ENCODE measurements at regions not wholly inside any gene's neighbourhood (a gene's known extent, or its start where the extent isn't known, plus 50 kb on each side); places are given as distances from the start of the nearest gene placed in this dataset.
"Not testable (repeated sequence)": the region's sequence is repeated elsewhere in the genome, so short reads cannot be mapped to it uniquely, and the experiment has no call there.

DNA sequence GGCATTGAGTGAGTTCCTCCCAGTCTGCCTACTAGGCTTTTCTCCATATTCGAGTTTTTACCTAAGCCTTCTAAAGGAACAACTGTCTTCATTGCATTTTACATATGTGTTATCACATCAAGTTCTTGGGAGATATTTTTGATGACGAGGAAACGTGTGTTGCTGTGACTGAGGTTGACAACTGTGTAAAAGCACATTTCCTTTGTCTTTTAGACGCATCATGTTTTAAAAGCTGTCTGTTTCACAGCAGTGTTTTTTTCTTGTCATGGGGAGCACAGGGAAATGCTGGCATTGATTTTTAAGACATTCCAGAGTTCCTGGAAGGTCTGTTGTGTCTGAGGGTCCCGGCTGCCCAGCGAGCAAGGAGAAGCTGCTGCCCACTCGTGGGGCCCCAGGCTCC, 381.8 kb downstream of the DCDC2C start:
- Mint-ChIP-seq H3K9me3 (peaks cover 2 to 44% (median 13%) of the 10 kb centered on the region in 9 donors), H3K4me3 (no peak overlapping the region), H3K36me3 (peaks cover 0 to 4% (median 0%) of the 10 kb centered on the region in 3 donors), H3K27ac (no peak overlapping the region), H3K27me3 (peaks cover 0 to 18% (median 2%) of the 10 kb centered on the region in 5 donors), H3K4me1 (no peaks in the 10 kb centered on the region)
- no peak for ATAC-seq
- no peak for DNase-seq
- POLR2A ChIA-PET: no interaction called here

DNA sequence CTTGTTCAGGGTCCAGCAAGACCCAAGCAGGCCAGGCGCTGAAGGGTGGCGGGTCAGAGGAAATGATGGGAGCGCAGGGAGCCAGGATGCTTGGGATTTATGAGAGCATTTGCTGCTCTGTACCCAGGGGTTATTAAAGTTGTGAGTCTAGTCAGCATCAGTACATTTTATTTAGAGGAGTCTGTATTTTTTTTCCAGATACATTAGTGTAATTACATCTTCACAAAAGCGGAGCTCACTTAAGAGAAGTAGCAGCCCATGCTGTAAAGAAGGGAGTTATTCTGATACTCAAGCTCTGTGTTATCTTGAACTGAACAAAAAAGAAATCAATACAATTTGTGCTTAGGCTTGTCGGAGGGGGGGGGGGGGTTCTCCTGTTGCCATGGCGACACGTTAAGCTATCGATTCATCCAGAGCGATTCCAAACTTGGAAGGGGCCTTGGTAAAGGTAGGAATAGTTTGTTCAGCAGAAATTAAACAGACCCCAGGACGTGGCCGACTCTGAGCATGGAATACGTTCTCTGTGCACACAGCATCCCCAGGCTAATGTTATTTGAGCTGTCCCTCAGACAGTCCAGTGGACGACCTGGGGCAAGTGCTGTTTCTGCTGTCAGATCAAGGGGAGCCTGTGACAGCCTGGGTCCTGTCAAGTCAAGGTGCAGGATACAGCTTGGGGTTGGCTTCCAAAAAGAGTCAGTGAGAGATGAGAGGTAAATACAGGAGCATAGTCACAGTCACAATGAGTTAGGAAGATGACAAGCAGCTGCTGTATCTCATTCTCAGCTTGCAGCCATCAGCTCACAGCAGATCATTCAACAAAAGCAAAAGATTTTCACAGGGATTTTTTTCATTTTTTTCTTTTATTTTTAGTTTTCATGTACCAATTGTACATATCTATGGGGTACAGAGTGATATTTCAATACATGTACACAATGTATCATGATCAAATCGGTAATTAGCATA, 387.6 kb downstream of the DCDC2C start:
- Mint-ChIP-seq H3K9me3 (peaks cover 0 to 26% (median 5%) of the 10 kb centered on the region in 9 donors), H3K4me1 (no peaks in the 10 kb centered on the region), H3K36me3 (no peaks in the 10 kb centered on the region), H3K27me3 (peaks cover 0 to 2% (median 0%) of the 10 kb centered on the region in 5 donors), H3K4me3 (no peak overlapping the region), H3K27ac (no peak overlapping the region)
- POLR2A ChIA-PET: no interaction called here
- DNase-seq: no peak
- ATAC-seq: no peak

DNA sequence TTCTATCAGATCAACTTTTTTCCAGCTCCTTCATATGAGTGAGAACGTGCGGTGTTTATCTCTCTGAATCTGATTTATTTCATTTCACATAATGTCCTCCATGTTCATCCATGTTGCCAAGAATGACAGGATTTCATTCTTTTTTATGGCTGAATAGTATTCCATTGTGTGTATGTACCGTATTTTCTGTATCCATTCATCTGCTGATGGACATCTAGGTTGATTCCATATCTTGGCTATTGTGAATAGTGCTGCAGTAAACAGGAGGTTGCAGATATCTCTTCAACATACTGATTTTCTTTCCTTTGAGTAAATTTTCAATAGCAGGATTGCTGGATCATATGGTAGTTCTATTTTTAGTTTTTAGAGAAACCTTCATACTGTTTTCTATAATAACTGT, 388.5 kb downstream of the DCDC2C start:
- H3K4me3 Mint-ChIP-seq: no peak overlapping the region
- DNase-seq: no peak
- no peaks in the 10 kb centered on the region for H3K36me3 Mint-ChIP-seq
- peaks cover 0 to 2% (median 0%) of the 10 kb centered on the region in 5 donors for H3K27me3 Mint-ChIP-seq
- H3K4me1 Mint-ChIP-seq: no peaks in the 10 kb centered on the region
- POLR2A ChIA-PET: no interaction called here
- H3K27ac Mint-ChIP-seq: no peak overlapping the region
- H3K9me3 Mint-ChIP-seq: peaks cover 0 to 29% (median 5%) of the 10 kb centered on the region in 9 donors
- no peak for ATAC-seq

DNA sequence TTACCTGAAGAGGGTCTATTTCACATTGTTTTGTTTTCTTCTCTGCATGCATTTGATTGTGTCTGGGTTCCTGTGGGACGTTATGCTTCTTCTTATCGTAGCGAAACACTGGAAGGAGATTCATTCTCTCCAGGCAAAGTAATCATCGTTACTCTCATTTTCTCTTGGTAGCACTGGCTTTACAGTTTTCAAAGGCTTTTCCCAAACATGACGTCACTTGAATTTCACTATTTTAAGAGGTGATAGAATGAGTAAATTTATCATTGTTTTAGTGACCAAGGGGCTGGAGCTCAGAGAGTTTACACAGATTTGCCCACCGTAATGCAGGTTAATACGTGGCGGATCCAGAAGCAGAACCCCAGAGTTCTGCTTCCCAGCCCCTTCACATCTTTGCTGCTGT, 391.4 kb downstream of the DCDC2C start:
- Mint-ChIP-seq H3K4me1 (no peaks in the 10 kb centered on the region), H3K4me3 (no peak overlapping the region), H3K9me3 (peaks cover 0 to 26% (median 2%) of the 10 kb centered on the region in 9 donors), H3K27me3 (peaks cover 0 to 2% (median 0%) of the 10 kb centered on the region in 5 donors), H3K36me3 (no peaks in the 10 kb centered on the region), H3K27ac (no peak overlapping the region)
- POLR2A ChIA-PET: no interaction called here
- no peak for ATAC-seq
- DNase-seq: no peak

DNA sequence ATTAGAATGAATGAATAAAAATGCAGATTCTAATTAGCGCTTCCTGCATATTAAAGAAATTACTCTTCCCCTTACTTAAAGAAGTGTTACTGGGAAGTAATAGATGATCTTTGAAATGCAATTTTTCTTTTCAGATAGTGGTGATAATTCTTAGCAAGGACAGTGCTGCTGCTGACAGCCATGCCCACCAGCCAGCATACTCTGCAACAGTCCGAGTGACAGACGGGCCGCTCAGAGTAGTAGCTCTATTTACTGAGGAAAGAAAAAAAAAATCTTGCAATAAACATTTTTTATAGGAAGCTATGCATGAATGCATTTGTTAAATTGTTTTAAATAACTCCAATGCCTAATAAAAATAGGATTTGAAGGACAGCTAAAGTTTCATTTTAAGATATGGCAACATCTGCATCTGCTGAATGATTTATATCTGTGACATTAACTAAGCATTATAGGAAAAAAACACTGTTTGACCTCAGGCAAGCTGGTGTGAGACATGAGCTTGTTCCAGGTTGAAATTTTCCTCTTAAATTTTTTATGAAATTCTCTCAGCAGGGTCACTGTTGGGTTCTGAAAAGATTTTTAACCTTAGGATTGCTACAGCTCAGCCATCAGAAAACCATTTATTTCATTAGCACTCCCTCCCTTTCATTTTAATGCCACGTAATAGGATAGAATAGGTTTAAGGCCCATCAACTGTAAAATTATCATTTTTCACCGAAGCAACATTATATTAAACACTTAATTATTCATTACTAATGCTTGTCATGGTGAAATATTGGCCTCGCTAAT, 393.8 kb downstream of the DCDC2C start:
- H3K4me1 Mint-ChIP-seq: no peaks in the 10 kb centered on the region
- no peak overlapping the region for H3K27ac Mint-ChIP-seq
- POLR2A ChIA-PET: no interaction called here
- DNase-seq (no peak), ATAC-seq (no peak)
- peaks cover 0 to 26% (median 0%) of the 10 kb centered on the region in 9 donors for H3K9me3 Mint-ChIP-seq
- no peak overlapping the region for H3K4me3 Mint-ChIP-seq
- peaks cover 0 to 2% (median 0%) of the 10 kb centered on the region in 5 donors for H3K27me3 Mint-ChIP-seq
- H3K36me3 Mint-ChIP-seq: no peaks in the 10 kb centered on the region

DNA sequence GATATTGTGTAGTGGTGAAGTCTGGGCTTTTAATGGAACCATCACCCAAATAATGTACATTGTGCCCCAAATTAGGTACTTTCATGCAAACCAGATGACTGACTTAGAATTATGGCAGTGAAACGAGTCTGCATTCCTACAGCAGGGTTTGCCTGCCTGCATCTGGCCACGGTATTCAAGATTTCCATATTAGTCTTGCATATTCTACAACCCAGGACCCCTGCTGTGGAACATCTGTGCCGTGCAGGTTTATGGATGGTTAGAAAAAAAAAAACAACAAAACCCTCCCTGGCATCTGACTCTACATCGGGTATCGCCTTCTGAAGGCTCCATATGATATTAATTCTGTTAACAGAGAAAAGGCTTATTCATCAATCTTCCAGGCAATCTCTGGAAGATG, 394.8 kb downstream of the DCDC2C start:
- no peak for ATAC-seq
- Mint-ChIP-seq H3K27me3 (peaks cover 0 to 2% (median 0%) of the 10 kb centered on the region in 5 donors), H3K36me3 (no peaks in the 10 kb centered on the region), H3K9me3 (peaks cover 0 to 26% (median 0%) of the 10 kb centered on the region in 9 donors), H3K4me1 (no peaks in the 10 kb centered on the region), H3K27ac (peak overlapping the region in 1 of 10 donors; percentile 10), H3K4me3 (no peak overlapping the region)
- POLR2A ChIA-PET: no interaction called here
- DNase-seq: no peak

DNA sequence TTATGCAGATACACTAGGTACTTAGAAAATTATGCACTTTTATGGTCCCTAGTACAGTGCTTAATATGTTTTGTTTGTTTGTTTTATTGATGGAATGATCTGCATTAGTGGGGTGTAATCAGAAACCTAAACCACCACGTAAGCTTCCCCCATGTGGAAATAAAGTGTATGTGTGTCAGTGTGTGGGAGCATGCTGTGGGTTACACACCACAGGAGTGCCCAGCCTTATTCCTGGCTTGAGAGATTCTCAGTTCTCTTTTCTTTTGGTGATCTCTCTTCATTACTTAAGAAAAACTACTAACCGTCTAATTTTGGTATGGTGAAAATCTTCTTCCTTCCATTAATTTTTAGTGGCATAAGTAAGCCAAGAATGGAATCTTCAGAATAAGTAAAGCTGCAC, 398.6 kb downstream of the DCDC2C start:
- DNase-seq (no peak), ATAC-seq (no peak)
- POLR2A ChIA-PET: no interaction called here
- no peak overlapping the region for H3K27ac Mint-ChIP-seq
- peaks cover 0 to 4% (median 2%) of the 10 kb centered on the region in 5 donors for H3K27me3 Mint-ChIP-seq
- H3K4me3 Mint-ChIP-seq: no peak overlapping the region
- no peaks in the 10 kb centered on the region for H3K4me1 Mint-ChIP-seq
- H3K9me3 Mint-ChIP-seq: peaks cover 0 to 22% (median 2%) of the 10 kb centered on the region in 9 donors
- H3K36me3 Mint-ChIP-seq: no peaks in the 10 kb centered on the region

DNA sequence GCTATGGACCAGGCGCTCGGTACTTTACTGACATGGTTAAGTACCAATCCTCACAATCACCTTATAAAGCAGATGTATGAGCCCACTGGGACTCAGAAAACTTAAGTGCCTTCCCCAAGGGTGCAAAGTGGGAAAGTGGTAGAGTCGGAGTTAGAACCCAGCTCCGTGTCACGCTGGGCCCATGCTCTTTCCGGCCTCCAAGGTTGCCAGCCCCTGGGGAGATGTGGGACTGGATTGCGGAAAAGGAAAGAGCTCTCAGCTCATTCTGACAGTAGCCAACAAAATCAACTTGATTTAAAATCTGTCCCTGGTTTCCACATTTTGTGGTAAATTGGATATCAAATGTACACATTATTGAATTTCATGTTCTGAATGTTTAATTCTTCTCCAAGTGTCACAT, 403.8 kb downstream of the DCDC2C start:
- Mint-ChIP-seq H3K36me3 (no peaks in the 10 kb centered on the region), H3K9me3 (peaks cover 0 to 10% (median 0%) of the 10 kb centered on the region in 9 donors), H3K4me1 (no peaks in the 10 kb centered on the region), H3K27me3 (peaks cover 0 to 4% (median 2%) of the 10 kb centered on the region in 5 donors), H3K4me3 (no peak overlapping the region), H3K27ac (no peak overlapping the region)
- no peak for DNase-seq
- ATAC-seq: no peak
- POLR2A ChIA-PET: no interaction called here

DNA sequence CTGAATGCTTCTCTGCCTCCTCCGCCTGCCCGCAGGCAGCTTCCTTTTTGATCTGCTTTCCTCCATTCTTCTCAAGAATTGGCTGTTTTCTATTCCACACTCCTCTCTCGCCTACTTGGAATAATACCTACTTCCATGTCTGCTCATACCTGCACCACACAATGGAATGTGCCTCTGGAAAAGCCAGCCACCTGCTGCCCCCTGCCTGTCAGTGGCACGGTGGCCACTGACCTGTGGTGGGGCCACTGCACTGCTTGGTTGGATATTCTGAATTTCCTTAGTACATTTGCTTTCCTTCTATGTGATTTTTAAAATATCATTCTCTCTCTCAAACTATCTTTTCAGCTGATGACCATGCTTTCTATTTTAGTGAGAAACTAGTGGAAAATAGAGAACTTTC, 406.9 kb downstream of the DCDC2C start:
- H3K36me3 Mint-ChIP-seq: no peaks in the 10 kb centered on the region
- no peaks in the 10 kb centered on the region for H3K4me1 Mint-ChIP-seq
- H3K9me3 Mint-ChIP-seq: peaks cover 0 to 9% (median under 1%) of the 10 kb centered on the region in 9 donors
- DNase-seq (no peak), ATAC-seq (no peak)
- POLR2A ChIA-PET: no interaction called here
- no peaks in the 10 kb centered on the region for H3K27me3 Mint-ChIP-seq
- H3K4me3 Mint-ChIP-seq: no peak overlapping the region
- H3K27ac Mint-ChIP-seq: no peak overlapping the region

DNA sequence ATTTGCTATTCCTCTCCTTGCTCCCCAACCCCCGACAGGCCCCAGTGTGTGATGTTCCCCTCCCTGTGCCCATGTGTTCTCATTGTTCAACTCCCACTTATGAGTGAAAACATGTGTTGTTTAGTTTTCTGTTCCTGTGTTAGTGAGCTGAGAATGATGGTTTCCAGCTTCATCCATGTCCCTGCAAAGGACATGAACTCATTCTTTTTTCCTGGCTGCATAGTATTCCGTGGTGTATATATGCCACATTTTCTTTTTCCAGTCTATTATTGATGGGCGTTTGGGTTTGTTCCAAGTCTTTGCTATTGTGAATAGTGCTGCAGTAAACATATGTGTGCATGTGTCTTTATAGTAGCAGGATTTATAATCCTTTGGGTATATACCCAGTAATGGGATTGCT, 412.1 kb downstream of the DCDC2C start:
- H3K9me3 Mint-ChIP-seq: peaks cover 5 to 40% (median 14%) of the 10 kb centered on the region in 9 donors
- ATAC-seq, H3K36me3 Mint-ChIP-seq, DNase-seq, H3K4me1 Mint-ChIP-seq, H3K27me3 Mint-ChIP-seq, H3K4me3 Mint-ChIP-seq, POLR2A ChIA-PET, H3K27ac Mint-ChIP-seq: not testable (repeated sequence)

DNA sequence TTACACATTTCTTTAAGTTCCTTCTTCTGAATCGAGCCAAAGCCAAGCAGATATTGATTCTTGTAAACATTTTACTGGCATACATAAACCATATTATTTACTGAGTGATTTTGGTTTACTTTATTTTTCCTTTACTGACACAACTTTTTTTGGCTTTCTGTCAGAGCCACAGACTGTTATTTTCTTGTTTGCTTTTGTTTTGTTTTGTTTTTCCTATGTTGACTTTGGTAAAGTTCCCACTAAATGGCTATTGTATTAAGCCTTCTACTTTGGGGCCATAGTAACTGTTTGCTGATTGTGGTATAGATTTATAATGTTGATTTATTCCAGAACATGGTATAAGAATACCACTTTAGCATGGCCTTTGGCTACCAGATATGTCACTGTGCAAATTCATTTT, 419.4 kb downstream of the DCDC2C start:
- Mint-ChIP-seq H3K36me3 (peaks cover 0 to 5% (median 0%) of the 10 kb centered on the region in 3 donors), H3K27ac (no peak overlapping the region), H3K27me3 (peaks cover 0 to 3% (median 0%) of the 10 kb centered on the region in 5 donors), H3K4me3 (no peak overlapping the region), H3K9me3 (peaks cover 5 to 39% (median 13%) of the 10 kb centered on the region in 9 donors), H3K4me1 (no peaks in the 10 kb centered on the region)
- no peak for DNase-seq
- POLR2A ChIA-PET: no interaction called here
- no peak for ATAC-seq

DNA sequence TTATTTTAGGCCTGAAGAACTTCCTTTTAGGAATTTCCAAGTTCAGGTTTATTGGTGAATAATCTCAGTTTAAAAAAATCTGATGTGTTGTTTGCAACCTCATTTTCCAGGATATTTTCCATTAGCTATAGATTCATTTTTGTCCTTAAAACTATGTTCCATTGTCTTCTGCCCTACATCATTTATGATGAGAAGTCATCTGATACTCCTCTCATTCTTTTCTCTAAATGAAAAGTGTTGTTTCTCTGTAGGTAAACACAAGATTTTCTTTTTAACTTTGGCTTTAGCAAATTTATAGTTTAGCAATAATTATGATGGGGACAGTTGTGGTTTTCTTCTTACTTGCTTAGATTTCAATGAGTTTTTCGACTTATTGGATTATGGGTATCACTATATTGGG, 427.3 kb downstream of the DCDC2C start:
- Mint-ChIP-seq H3K4me3 (no peak overlapping the region), H3K4me1 (peaks cover 0 to 4% (median 0%) of the 10 kb centered on the region in 4 donors), H3K9me3 (peaks cover 7 to 33% (median 26%) of the 10 kb centered on the region in 9 donors), H3K27ac (no peak overlapping the region), H3K36me3 (peaks cover 0 to 18% (median 0%) of the 10 kb centered on the region in 3 donors), H3K27me3 (no peaks in the 10 kb centered on the region)
- ATAC-seq (no peak), DNase-seq (no peak)
- POLR2A ChIA-PET: no interaction called here
